A673 (cell line): ENCODE measurements at regions not wholly inside any gene's neighbourhood (a gene's known extent, or its start where the extent isn't known, plus 50 kb on each side); places are given as distances from the start of the nearest gene placed in this dataset.

Experiments
- CTCF ChIP-seq: fragments of 300-800, 200-600 bp; sonication (generic); conservative IDR thresholded peaks from 2 replicates; pipeline ENCODE4 v1.5.1; 2017; ENCODE audit warnings: low read depth, mild to moderate bottlenecking, antibody characterized with exemption, low read length, moderate library complexity, mixed read lengths
- EZH2 ChIP-seq: fragments of 200-600 bp; sonication (generic); IDR thresholded peaks from 2 replicates; pipeline ENCODE4 v1.6.1; 2017; ENCODE audit warnings: borderline replicate concordance, low read depth, mild to moderate bottlenecking, mixed read lengths, antibody characterized with exemption, low read length; ENCODE audit not compliant: poor library complexity, severe bottlenecking

GRCh38 chr9:28163619-28164018, 590.3 kb upstream of the C9orf72 start:
- TF ChIP-seq CTCF, result no peak
- TF ChIP-seq EZH2, result no peak
